GM06990 (cell line): ENCODE measurements at regions not wholly inside any gene's neighbourhood (a gene's known extent, or its start where the extent isn't known, plus 50 kb on each side); places are given as distances from the start of the nearest gene placed in this dataset.

Source experiments
- DNase-seq: peaks from one replicate; pipeline ENCODE4 v3.0.0-alpha.2; 2011; ENCODE audit not compliant: insufficient read length; ENCODE audit errors: extremely low read depth
- H3K27me3 ChIP-seq: replicated peaks from 2 replicates; pipeline ENCODE4 v1.6.0; 2011; ENCODE audit warnings: low read length; ENCODE audit not compliant: control insufficient read depth, insufficient read depth
- H3K36me3 ChIP-seq: 2 replicates; pipeline ENCODE4 v1.5.1; 2011; ENCODE audit warnings: low read length; ENCODE audit not compliant: control insufficient read depth, insufficient read depth
- H3K4me3 ChIP-seq: replicated peaks from 2 replicates; pipeline ENCODE4 v1.5.1; 2011; ENCODE audit warnings: low read depth, mild to moderate bottlenecking, control low read depth, low read length
- TF ChIP-seq, protein P1 (sequence below): IDR thresholded peaks from 2 replicates; pipeline ENCODE4 v1.5.1; 2011; ENCODE audit warnings: low read length, control low read depth, mild to moderate bottlenecking, inconsistent platforms; ENCODE audit not compliant: insufficient read depth, poor library complexity, severe bottlenecking

DNA sequence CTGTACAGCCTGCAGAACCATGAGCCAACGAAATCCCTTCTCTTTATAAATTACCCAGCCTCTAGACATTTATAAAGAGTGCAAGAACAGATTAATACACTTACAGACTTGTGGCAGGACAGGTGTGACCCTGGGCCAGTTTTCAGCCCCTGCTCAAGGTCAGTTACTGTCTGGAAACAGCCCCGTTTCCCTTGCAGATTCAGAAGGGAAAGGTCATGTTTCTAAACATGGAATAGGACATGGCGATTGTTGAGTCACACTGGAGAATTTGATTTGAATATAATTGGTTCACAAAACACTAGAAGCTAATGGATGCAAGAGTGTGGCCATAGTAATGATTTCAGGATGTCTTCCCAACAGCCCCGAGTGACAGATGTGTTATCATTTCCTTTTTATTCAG lies 248.8 kb downstream of the DLL1 start:
- Histone ChIP-seq H3K4me3 (no peak overlapping the region), H3K27me3 (no peaks in the 10 kb centered on the region), H3K36me3 (no peaks in the 10 kb centered on the region)
- no peak for DNase-seq
- TF ChIP-seq, protein P1, sequence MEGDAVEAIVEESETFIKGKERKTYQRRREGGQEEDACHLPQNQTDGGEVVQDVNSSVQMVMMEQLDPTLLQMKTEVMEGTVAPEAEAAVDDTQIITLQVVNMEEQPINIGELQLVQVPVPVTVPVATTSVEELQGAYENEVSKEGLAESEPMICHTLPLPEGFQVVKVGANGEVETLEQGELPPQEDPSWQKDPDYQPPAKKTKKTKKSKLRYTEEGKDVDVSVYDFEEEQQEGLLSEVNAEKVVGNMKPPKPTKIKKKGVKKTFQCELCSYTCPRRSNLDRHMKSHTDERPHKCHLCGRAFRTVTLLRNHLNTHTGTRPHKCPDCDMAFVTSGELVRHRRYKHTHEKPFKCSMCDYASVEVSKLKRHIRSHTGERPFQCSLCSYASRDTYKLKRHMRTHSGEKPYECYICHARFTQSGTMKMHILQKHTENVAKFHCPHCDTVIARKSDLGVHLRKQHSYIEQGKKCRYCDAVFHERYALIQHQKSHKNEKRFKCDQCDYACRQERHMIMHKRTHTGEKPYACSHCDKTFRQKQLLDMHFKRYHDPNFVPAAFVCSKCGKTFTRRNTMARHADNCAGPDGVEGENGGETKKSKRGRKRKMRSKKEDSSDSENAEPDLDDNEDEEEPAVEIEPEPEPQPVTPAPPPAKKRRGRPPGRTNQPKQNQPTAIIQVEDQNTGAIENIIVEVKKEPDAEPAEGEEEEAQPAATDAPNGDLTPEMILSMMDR: no peak

- no peak overlapping the region for H3K4me3 ChIP-seq
- TF ChIP-seq, protein P1: no peak
- DNase-seq: no peak
- H3K27me3 ChIP-seq: no peaks in the 10 kb centered on the region
- no peaks in the 10 kb centered on the region for H3K36me3 ChIP-seq
These were observed 249.4 kb downstream of the DLL1 start for GRCh38 chr6:170041526-170041925.

GRCh38 chr6:170040906-170041305 lies 250.0 kb downstream of the DLL1 start:
- TF ChIP-seq, protein P1: no peak
- no peak overlapping the region for H3K4me3 ChIP-seq
- no peaks in the 10 kb centered on the region for H3K36me3 ChIP-seq
- no peaks in the 10 kb centered on the region for H3K27me3 ChIP-seq
- no peak for DNase-seq

GRCh38 chr6:170040115-170040500 lies 250.8 kb downstream of the DLL1 start:
- DNase-seq: no peak
- H3K4me3 ChIP-seq: no peak overlapping the region
- no peaks in the 10 kb centered on the region for H3K36me3 ChIP-seq
- TF ChIP-seq, protein P1: no peak
- no peaks in the 10 kb centered on the region for H3K27me3 ChIP-seq

DNA sequence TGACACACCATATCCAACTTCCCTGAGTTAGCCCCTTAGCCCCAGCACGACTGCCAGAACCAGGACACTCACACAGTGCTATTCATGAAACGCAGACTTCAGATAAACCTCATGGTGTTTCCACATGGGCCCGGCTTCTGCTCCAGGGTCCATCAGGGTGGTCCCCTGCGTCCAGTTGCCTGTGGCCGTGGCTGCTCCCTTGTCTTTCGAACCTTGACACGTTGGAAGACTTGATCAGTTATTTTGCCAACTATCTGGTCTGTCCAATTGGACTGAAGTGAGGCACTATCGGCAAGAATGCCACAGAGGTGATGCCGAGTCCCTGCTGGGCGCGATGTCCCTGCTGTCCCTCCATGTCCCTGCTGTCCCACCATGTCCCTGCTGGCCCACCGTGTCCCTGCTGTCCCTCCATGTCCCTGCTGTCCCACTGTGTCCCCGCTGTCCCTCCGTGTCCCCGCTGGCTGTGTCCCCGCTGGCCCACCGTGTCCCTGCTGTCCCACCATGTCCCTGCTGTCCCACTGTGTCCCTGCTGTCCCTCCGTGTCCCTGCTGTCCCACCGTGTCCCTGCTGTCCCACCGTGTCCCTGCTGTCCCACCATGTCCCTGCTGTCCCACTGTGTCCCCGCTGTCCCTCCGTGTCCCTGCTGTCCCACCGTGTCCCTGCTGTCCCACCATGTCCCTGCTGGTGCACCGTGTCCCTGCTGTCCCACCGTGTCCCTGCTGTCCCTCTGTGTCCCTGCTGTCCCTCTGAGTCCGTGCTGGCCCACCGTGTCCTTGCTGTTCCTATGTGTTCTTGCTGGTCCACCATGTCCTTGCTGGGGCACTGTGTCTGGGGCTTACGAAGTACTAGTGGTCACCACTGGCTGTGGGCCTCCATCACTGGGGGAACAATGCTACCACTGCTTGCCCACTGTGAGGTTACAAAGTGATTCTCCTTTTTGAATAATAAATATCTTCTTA lies 251.4 kb downstream of the DLL1 start:
- Histone ChIP-seq H3K27me3 (no peaks in the 10 kb centered on the region), H3K36me3 (no peaks in the 10 kb centered on the region), H3K4me3 (no peak overlapping the region)
- DNase-seq: no peak
- TF ChIP-seq, protein P1: no peak

DNA sequence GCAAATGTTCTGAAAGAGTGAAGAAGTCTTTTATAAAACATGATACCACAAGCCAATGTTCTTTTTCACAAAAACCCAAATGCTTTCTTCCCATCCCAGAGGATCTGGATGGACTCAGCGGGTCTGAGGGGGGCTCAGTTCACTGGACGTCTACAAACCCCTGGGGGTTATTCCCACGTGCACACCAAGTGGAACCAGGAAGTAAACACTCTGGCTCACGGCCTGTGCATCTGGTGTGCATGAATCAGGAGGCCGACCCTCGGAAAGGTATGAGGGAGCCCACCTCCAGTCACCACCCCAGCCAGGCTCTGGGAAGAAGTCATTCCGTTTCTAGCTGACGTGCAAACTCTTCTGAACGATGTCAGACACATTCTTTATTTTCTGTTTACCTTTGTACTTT lies 252.2 kb downstream of the DLL1 start:
- TF ChIP-seq, protein P1: no peak
- Histone ChIP-seq H3K36me3 (no peaks in the 10 kb centered on the region), H3K4me3 (no peak overlapping the region), H3K27me3 (no peaks in the 10 kb centered on the region)
- no peak for DNase-seq
